Ovary (tissue), 3 donors: ENCODE measurements at regions not wholly inside any gene's neighbourhood (a gene's known extent, or its start where the extent isn't known, plus 50 kb on each side); places are given as distances from the start of the nearest gene placed in this dataset.

Experiments used
- EP300 ChIP-seq: sonication (generic); formaldehyde crosslinking; IDR thresholded peaks from one replicate; pipeline ENCODE4 v1.6.1; 2017; ENCODE audit warnings: antibody characterized with exemption
- POLR2A ChIP-seq: fragments of 450-650 bp; IDR thresholded peaks from one replicate; pipeline ENCODE4 v1.6.1; 2017; ENCODE audit warnings: antibody characterized with exemption, mild to moderate bottlenecking, moderate library complexity
- TF ChIP-seq, protein P1 (sequence below), 3 donors: fragments of 450-650 bp in 2 of 3; fragments of 200-600 bp in 1 of 3; IDR thresholded peaks; one replicate each; pipeline versions ENCODE4 v1.5.1 to v1.8.0; 2016 to 2022; ENCODE audit warnings: antibody characterized with exemption in 3 of 3, mild to moderate bottlenecking in 1 of 3
- donor health status: DM: no; HTN: no; CAD: no.

DNA sequence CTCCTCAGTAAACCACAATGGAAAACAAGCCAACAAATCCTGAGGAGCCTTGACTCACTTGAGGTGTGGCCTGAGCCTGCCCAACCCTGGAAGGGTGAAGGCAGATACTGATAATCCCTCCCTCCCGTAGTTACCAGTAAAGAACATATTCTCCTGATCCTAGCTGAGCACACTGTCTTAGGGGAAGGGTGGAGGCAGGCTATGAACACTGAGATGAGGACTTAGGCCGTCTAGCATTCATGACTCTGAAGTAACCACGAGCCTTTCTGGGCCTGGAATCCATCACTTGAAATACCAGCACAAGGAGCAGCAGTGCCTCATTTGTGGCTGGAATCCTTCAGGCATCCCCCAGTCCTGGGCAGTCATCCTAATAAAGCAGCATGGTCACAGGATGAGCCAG, 124.5 kb upstream of the PRLR start:
- TF ChIP-seq, protein P1, sequence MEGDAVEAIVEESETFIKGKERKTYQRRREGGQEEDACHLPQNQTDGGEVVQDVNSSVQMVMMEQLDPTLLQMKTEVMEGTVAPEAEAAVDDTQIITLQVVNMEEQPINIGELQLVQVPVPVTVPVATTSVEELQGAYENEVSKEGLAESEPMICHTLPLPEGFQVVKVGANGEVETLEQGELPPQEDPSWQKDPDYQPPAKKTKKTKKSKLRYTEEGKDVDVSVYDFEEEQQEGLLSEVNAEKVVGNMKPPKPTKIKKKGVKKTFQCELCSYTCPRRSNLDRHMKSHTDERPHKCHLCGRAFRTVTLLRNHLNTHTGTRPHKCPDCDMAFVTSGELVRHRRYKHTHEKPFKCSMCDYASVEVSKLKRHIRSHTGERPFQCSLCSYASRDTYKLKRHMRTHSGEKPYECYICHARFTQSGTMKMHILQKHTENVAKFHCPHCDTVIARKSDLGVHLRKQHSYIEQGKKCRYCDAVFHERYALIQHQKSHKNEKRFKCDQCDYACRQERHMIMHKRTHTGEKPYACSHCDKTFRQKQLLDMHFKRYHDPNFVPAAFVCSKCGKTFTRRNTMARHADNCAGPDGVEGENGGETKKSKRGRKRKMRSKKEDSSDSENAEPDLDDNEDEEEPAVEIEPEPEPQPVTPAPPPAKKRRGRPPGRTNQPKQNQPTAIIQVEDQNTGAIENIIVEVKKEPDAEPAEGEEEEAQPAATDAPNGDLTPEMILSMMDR (IDR thresholded peaks at IDR 0.05), result no peak
- TF ChIP-seq POLR2A (no peak), EP300 (no peak)
